ENCODE measurements at regions not wholly inside any gene's neighbourhood (a gene's known extent, or its start where the extent isn't known, plus 50 kb on each side); places are given as distances from the start of the nearest gene placed in this dataset.

- TF ChIP-seq CTCF (IDR thresholded peaks at IDR 0.05; ENCODE audit: unreplicated experiment): no peak
- H3K9me3 Mint-ChIP-seq (ENCODE audit: low read depth): peaks cover 12% of the 10 kb centered on the region
- H3K27ac Mint-ChIP-seq: no peak overlapping the region
- H3K4me1 Mint-ChIP-seq (ENCODE audit: low read depth): peaks cover 16% of the 10 kb centered on the region
- DNase-seq (ENCODE audit: low spot score, unreplicated experiment): no peak
- H3K36me3 Mint-ChIP-seq (ENCODE audit: insufficient read depth): peaks cover 6% of the 10 kb centered on the region
- no peak overlapping the region for H3K4me3 Mint-ChIP-seq (ENCODE audit: low read depth)
- H3K27me3 Mint-ChIP-seq: no peaks in the 10 kb centered on the region
Observed at GRCh38 chr5:158033076-158033475, 174.1 kb upstream of the CLINT1 start.

- Mint-ChIP-seq H3K4me1 (ENCODE audit: low read depth) (peaks cover 23% of the 10 kb centered on the region), H3K36me3 (ENCODE audit: insufficient read depth) (peaks cover 3% of the 10 kb centered on the region), H3K4me3 (ENCODE audit: low read depth) (no peak overlapping the region), H3K27ac (no peak overlapping the region), H3K9me3 (ENCODE audit: low read depth) (peaks cover 12% of the 10 kb centered on the region), H3K27me3 (no peaks in the 10 kb centered on the region)
- no peak for DNase-seq (ENCODE audit: low spot score, unreplicated experiment)
- no peak for TF ChIP-seq CTCF (IDR thresholded peaks at IDR 0.05; ENCODE audit: unreplicated experiment)
Observed at GRCh38 chr5:158032246-158032645, 173.3 kb upstream of the CLINT1 start.

- Mint-ChIP-seq H3K36me3 (ENCODE audit: insufficient read depth) (no peaks in the 10 kb centered on the region), H3K4me1 (ENCODE audit: low read depth) (peaks cover 36% of the 10 kb centered on the region), H3K4me3 (ENCODE audit: low read depth) (no peak overlapping the region), H3K27ac (peak overlapping the region; percentile 46), H3K27me3 (no peaks in the 10 kb centered on the region), H3K9me3 (ENCODE audit: low read depth) (peaks cover 3% of the 10 kb centered on the region)
- TF ChIP-seq CTCF (IDR thresholded peaks at IDR 0.05; ENCODE audit: unreplicated experiment): no peak
- DNase-seq (ENCODE audit: low spot score, unreplicated experiment): no peak
Observed at GRCh38 chr5:158027806-158028775, 169.1 kb upstream of the CLINT1 start.

GRCh38 chr5:158026304-158027031 lies 167.5 kb upstream of the CLINT1 start:
- Mint-ChIP-seq H3K27me3 (no peaks in the 10 kb centered on the region), H3K36me3 (ENCODE audit: insufficient read depth) (no peaks in the 10 kb centered on the region), H3K4me1 (ENCODE audit: low read depth) (peaks cover 37% of the 10 kb centered on the region), H3K4me3 (ENCODE audit: low read depth) (no peak overlapping the region), H3K9me3 (ENCODE audit: low read depth) (peaks cover 3% of the 10 kb centered on the region), H3K27ac (no peak overlapping the region)
- TF ChIP-seq CTCF (IDR thresholded peaks at IDR 0.05; ENCODE audit: unreplicated experiment): no peak
- no peak for DNase-seq (ENCODE audit: low spot score, unreplicated experiment)

GRCh38 chr5:158023266-158023665 lies 164.3 kb upstream of the CLINT1 start:
- Mint-ChIP-seq H3K27me3 (no peaks in the 10 kb centered on the region), H3K27ac (no peak overlapping the region), H3K4me3 (ENCODE audit: low read depth) (no peak overlapping the region), H3K36me3 (ENCODE audit: insufficient read depth) (no peaks in the 10 kb centered on the region), H3K4me1 (ENCODE audit: low read depth) (peaks cover 28% of the 10 kb centered on the region), H3K9me3 (ENCODE audit: low read depth) (peaks cover 3% of the 10 kb centered on the region)
- TF ChIP-seq CTCF (IDR thresholded peaks at IDR 0.05; ENCODE audit: unreplicated experiment): no peak
- DNase-seq (ENCODE audit: low spot score, unreplicated experiment): no peak
